Adrenal gland (tissue), 5 donors: ENCODE measurements at regions not wholly inside any gene's neighbourhood (a gene's known extent, or its start where the extent isn't known, plus 50 kb on each side); places are given as distances from the start of the nearest gene placed in this dataset.
"Not testable (repeated sequence)": the region's sequence is repeated elsewhere in the genome, so short reads cannot be mapped to it uniquely, and the experiment has no call there.

Experiments used
- CTCF ChIP-seq, 6 experiments: fragments of 450-650 bp in 4 of 6; fragments of 200-600 bp in 2 of 6; sonication (generic) in 1 of 6; IDR thresholded peaks; 1 replicate in 5 of 6; 2 replicates in 1 of 6; pipeline versions ENCODE4 v1.5.1 to v1.8.0; 2016 to 2021; ENCODE audit warnings: antibody characterized with exemption in 6 of 6, mild to moderate bottlenecking in 2 of 6, moderate library complexity in 1 of 6
- POLR2A ChIP-seq, 2 donors: fragments of 450-650 bp; IDR thresholded peaks; one replicate each; pipeline ENCODE4 v1.6.1; 2017; ENCODE audit warnings: antibody characterized with exemption in 2 of 2, mild to moderate bottlenecking in 2 of 2, moderate library complexity in 1 of 2
- donor health status: DM: no; HTN: no; CAD: no.

DNA sequence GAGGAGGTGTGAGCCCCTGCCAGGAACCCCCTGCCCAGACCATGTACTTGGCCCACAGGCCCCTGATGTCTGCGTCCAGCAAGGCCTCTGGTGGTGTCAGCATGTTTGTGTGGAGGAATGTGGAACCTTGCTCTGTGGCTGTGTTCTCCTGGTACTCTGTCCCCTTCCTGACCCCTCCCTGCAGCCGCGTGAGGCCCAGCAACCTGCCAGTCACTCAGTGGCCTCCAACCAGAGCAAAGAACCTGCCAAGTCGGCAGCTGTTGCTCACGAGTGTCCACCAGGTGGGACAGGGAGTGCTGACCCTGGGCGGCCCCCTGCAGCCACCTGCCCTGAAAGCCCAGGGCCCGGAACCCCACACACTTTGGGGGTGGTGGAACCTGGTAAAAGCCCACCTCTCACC, 65.6 kb upstream of the COBL start:
- TF ChIP-seq CTCF, POLR2A (IDR thresholded peaks at IDR 0.05): not testable (repeated sequence)
